ENCODE measurements at regions not wholly inside any gene's neighbourhood (a gene's known extent, or its start where the extent isn't known, plus 50 kb on each side); places are given as distances from the start of the nearest gene placed in this dataset.

DNA sequence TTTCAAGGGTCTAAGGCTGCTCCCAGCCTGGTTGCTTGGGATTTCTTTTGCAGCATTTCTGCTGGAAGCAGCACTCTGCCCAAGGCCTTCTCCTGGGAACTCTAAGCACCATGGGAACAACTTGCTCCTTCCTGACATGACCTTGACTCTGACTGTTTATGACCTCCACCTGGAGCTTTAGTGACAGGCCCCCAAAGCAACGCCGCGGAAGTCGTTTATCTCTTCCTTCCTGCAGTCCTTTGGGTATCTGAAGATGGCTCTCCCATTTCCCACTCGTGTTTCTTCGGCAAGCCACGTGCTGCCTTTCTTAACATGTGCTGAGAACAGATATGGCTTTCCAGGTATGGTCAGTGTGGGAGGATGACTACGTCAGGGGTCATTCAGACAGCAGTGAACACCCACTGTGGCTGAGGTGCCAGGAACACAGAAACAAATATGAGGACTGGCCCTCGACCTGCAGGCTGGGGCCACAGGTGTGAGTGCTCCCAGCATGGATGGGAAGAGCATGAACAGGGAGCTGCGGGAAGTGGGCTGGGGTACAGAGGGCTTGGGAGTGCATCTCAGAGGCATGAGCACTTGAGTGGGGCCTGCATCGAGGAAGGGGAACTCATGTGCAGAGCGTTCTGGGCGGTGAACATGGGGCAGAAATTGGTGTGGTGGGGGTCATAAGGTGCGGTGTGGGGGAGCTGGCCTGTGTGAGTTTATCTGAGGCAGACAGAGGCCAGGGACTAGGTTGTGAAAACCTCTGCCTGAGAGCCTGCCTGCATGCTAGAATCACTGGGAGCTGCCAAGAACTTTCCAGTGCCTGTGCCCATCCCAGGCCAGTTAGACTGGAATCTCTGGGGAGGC is 140.5 kb downstream of the TSN start:
- DNase-seq (ENCODE audit: extremely low read depth, low read depth, low spot score): no peak

DNA sequence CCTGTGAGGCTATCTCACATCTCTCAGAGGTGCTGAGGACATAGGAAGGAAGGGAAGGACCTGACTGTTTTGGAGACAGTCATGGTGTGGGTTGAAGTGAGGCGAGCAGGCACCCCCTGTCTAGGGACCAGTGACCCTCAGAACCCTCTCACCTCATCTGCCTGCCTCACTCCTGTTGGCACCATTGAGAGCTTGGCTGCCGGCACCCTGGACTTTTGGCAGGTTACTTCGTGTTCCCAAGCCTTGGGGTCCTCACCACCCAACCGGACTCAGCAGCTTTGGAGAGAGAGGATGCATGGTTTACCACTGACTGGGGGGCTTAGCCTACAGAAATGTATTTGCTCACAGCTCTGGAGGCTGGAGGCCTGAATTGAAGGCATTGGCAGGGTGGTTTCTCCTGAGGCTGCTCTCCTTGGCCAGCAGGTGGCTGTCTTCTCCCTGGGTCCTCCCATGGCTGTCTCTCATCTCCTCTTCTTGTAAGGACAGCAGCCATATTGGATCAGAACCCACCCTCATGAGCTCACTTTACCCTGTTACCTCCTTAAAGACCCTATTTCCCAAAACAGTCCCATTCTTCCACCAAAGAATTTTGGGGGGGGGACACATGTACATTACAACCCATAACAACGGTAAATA is 142.0 kb downstream of the TSN start:
- no peak for DNase-seq (ENCODE audit: extremely low read depth, low read depth, low spot score)

DNA sequence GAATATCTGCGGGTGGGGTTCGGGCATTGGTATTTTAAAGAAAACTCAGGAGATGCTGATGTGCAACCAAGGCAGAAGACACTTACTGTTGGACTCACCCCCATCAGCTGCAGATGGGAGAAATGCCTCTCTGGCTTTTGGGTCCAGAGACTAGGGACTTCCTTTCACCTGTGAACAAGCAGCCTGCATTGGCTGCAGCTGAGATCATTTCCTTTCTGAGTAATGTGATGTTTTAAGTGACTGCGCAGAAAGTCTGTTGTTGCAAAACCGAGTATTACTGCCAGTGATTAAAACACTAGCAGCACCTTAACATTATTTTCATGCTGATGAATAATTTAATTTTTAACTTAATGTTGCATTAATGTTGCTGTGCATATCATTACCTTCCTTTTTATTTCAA is 143.0 kb downstream of the TSN start:
- DNase-seq (ENCODE audit: extremely low read depth, low read depth, low spot score): peak; percentile 18

DNA sequence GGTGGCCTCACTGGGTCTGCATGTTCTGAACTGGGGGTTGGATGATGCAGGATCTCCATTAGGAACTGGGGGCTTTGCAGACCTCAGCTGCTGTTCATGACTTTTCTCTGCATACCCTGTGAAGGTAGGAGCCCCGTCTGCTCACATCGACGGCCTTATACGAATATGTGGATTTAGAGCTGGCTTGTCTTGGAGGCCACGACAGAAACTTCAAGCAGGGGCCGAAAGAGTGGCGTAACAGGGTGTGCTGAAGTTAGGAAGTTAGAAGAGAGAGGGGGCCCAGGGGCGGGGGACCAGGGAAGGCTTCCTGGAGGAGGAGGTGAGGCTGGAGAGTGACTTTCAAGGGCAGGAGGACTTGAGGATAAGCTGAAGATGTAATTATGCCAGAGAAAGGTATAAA is 144.9 kb downstream of the TSN start:
- DNase-seq (ENCODE audit: extremely low read depth, low read depth, low spot score): no peak

DNA sequence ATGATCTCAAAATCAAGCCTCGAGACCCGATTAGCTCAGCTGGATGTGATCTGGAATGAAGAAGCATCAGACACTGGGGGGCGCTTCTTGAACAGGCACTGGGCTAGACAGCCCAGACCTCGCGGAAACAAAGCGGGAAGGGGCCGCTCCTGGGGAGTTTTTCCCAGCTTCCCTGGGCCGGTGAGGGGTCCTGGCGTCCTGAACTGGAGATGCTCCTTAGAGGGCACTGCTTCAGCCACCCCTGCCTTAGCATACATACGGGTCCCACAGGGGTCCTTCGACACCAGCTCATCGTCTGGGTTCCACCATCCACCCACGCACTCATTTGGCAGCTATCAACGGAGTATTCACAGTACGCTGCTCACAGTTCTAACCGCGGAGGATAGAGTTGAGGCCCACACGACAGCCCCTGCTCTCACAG is 146.7 kb downstream of the TSN start:
- no peak for DNase-seq (ENCODE audit: extremely low read depth, low read depth, low spot score)

DNA sequence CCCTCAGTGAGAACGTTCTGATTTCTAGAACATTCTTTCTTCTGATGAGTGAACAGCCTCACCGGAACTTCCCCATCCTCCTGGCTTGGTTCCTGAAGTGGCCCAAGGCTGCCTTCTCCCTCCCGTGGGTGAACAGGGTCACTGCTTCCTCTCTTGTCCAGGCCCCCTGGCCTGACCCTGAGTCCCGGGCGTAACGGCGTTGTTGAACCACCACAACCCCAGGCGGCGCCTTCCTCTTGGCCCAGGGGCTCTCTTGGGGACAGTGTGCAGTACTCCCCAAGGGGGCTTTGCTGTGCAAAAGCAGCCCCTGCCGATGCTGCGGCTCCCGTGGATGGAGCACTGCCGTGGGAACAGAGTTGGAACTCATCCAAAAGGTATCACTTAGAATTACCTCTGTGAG is 147.2 kb downstream of the TSN start:
- DNase-seq (ENCODE audit: extremely low read depth, low read depth, low spot score): no peak

DNA sequence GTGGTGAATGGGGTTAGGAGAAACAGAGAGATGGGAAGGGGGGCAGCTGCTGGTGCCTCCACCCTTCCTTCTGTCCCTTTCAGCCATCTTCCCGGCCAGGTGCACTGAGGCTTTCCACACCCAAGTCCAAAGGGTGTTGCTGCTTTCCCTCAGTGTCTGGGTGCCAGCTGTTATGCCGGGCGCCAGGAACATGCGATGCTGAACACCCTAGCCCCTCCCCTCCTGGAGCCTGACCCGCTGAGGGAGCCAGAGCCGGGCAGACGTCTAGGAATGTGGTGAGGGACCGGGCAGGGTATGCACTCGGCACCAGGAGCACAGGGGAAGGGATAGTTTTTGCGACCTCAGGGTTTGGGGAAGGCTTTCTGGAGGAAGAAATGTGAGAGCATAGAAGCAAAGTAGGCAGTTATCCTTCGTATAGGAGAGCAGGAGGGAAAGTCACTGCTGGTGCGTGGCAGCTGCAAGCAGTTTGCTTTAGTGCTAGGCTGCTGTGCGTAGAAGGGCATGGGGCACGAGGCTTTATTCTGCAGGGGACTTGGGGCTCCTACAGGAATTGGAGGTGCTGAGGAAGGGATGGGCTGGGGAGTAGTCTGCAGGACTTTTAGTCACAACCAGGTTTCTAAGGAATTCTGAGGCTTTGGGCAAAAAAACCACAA is 147.7 kb downstream of the TSN start:
- no peak for DNase-seq (ENCODE audit: extremely low read depth, low read depth, low spot score)

DNA sequence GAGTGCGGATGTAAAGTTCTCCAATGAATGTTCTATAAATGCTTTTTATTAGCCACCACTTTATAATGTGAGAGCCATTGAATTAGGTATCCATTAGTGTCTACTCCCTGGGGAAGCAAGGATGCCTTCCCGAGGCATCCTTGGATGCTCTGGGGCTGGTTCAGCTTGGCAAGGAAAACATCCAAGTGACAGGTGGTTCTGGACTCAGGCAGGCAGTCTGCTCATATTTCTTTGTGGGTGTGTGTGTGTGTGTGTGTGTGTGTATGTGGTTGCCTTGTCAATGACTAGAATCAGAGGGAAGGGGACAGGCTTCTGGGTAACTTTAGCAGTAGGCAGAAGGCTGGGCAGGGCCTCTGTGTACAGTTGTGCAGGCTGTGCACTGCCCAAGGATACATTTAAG is 149.2 kb downstream of the TSN start:
- DNase-seq (ENCODE audit: extremely low read depth, low read depth, low spot score): no peak

DNA sequence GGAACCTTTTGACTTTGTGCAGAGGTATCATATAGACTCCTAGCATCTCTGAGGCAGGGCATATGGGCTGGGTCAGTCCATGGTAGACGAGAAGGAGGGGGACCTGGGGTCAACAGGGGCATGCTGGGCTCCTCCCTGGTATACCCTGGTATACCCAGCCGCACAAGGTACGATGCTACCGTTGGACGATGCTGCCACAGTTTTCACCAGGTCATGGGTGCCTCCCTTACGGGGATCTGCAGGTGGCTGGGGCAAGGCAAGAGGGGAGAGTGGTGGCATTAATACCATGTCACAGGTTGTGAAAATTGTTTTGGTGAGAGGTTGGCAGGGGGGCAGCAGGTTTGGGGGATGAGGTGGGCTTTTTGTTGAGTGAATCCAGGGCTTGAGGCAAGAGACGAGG is 149.8 kb downstream of the TSN start:
- no peak for DNase-seq (ENCODE audit: extremely low read depth, low read depth, low spot score)

DNA sequence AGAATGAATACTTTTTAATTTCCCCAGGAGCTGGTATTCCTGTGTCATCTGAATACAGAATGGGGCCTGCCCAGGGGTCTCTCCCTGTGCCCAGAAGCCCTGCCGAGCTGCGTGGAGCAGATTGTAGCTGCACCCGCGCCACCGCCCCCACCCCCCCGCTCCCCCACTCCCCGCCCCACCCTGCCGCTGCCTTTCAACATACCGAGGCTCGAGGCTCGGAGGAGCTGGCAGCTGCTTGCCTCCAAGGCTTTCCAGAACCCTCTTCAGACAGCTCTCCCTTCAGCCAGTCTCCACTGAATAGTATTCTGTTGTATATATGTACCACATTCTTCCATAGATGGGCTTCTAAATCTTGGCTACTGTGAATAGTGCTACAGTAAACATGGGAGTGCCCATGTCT is 150.7 kb downstream of the TSN start:
- no peak for DNase-seq (ENCODE audit: extremely low read depth, low read depth, low spot score)

DNA sequence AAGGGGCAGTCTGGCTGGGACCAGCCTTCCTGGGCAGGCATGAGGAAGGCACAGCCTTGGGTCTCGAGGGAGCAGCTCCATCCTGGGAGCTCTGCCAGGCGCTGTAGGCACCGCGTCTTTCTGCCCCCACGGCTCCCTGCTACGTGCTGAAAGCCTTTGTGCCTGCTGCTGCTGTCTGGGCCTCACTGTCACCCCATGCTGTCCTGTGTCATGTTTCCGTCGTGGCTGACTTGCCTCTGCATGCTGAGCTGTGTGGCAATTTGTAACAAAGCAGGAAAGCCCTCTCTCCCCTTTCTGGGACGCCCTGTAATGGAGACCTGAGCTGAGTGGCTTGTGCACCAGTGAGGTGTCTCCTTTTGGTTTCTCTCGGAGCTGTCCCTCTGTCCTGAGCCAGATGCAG is 152.5 kb downstream of the TSN start:
- no peak for DNase-seq (ENCODE audit: extremely low read depth, low read depth, low spot score)

DNA sequence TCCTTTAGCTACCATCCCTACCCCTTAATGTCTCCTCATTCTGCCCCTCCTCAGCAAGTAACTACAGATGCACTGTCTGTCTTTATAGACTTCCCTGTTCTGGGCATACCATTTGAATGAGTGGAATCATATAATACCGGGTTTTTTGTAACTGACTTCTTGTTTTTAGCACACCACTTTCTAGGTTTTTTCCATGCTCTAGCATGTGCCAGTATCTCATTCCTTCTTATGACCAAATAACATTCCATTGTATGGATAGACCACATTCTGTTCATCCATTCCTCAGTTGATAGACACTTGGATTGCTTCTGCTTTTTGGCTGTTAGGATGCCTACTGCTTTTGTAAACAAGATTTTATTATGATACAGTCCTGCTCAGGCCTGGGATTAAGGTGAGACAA is 154.7 kb downstream of the TSN start:
- no peak for DNase-seq (ENCODE audit: extremely low read depth, low read depth, low spot score)

DNA sequence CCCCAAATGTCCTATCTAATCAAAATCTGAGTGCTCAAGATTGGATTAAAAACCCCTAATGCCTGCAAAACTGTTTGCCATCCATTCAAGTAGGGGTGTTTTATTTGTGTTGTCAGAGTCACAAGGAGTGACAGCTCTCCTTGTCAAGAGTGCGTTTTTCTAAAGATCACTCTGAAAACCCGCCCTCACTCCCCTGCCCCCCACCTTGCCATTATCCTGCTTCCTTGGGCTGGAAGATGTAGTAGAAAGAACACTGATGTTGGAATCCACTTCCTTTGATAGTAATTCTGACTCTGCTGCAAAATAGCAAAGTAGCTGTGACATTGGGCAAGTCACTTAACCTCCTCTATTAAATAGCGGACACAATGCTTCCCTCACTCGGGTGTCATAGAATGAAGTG is 155.6 kb downstream of the TSN start:
- no peak for DNase-seq (ENCODE audit: extremely low read depth, low read depth, low spot score)

DNA sequence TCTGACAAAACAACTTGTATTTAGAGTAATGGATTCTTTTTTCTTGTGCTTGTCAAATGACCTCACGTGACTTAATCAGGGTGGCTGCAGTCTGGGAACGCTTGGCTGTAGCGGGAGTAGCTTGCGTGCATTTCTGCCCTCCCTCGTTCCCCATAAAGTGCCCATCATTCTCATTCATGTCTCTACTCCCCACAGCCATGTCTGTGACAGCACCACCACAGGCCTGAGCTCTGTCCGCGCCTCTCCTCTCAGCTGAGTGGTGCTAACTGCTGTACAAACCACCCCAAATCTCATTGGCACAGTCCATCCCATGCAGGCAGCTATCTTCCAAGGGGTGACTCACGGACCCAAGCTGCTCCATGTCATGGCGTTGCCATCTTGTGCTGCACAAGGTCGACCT is 161.7 kb downstream of the TSN start:
- no peak for DNase-seq (ENCODE audit: extremely low read depth, low read depth, low spot score)

DNA sequence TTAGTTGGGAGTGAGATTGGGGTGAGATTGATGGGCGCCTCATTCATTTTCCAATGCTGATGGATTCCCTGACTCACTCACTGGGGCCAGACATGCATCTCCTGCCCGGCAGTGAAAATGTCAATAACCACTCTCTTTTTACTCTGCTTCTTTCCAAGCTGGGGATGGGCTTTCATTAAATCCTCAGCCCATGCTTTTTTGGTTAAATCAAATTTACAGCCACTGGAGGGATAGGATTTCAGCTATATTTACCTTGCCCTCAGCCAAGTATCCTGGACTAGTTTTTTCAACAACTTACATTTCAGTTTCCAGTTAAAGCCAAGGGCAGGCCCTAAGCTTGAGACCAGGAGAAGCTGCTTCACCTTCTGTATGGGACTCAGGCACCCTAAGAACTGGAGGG is 162.8 kb downstream of the TSN start:
- no peak for DNase-seq (ENCODE audit: extremely low read depth, low read depth, low spot score)

DNA sequence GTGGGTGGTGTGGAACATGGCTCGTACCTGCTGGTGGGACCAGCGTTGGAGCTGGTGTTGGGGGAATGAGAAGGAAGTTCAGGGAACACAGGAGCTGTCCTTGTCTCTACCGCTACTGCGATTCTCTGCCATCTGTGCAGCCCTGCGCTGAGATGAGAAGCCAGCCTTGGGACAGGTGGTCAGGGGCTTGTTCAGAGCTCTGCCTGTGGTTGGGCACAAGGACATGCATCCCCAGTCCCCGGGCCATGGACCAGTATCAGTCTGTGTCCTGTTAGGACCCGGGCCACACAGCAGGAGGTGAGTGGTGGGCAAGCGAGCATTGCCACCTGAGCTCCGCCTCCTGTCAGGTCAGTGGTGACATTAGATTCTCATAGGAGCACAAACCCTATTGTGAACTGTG is 164.4 kb downstream of the TSN start:
- no peak for DNase-seq (ENCODE audit: extremely low read depth, low read depth, low spot score)

DNA sequence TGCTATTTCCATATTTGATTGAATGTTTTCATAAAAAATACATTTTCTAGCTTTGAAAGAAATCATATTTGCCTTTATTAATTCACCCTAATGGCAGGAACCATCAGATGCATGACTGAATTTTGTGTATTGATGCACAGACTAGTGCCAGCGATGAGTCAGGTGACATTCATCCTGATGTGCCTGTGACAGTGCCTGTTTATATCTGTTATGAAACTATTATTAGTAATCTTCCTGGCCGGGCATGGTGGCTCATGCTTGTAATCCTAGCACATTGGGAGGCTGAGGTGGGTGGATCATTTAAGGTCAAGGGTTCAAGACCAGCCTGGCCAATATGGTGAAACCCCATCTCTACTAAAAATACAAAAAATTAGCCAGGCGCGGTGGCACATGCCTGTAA is 170.0 kb downstream of the TSN start:
- no peak for DNase-seq (ENCODE audit: extremely low read depth, low read depth, low spot score)

DNA sequence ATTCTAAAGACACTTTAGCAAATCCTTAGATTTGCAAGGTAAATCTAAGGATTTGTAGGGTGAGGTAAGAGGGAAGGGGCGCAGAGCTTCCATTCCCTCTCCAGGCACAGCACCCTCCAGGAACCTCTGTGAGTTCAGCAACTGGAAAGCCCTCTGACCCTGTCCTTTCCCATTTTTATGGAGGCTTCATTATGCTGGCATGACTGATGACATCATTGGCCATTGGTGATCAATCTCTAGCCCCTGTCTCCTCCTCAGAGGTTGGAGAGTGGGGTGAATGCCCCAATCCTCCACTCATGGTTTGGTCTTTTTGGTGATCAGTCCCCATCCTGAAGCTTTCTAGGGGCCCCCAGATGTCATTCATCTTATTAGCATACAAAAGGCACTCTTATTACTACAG is 187.8 kb downstream of the TSN start:
- DNase-seq (ENCODE audit: extremely low read depth, low read depth, low spot score): no peak

DNA sequence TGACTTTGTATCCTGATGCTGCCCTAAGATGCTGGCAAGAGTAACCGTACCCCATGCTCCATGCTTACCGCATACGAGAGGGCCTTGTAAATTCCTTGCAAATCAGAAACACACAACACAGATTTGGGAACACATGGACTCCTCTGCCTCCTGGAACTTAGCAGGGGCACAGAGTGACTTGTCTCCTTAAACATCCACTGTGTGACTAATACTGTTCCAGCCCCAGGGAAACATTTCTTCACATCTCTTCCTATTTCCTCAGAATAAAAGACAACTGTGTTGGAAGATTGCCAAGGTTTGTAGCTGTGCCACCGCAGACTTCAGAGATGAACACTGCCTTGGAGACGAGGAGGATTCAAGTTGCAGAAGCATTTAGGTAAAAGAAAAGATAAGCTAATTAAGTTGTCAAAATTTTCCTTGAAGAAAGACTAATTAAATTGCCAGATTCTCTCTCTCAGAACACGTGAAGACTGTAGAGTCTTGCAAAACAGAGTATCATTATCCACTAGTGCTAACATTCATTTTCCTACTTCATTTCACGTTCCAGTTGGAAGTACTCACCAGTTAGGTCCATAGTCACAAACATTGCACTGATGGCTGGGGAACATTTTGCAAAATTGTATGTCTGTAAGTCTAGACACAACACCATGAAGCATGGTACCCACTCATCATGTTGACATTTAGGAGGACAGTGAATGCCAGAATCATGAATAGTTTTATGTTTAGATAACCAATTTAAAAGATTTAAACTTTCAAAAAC is 188.8 kb downstream of the TSN start:
- DNase-seq (ENCODE audit: extremely low read depth, low read depth, low spot score): no peak

DNA sequence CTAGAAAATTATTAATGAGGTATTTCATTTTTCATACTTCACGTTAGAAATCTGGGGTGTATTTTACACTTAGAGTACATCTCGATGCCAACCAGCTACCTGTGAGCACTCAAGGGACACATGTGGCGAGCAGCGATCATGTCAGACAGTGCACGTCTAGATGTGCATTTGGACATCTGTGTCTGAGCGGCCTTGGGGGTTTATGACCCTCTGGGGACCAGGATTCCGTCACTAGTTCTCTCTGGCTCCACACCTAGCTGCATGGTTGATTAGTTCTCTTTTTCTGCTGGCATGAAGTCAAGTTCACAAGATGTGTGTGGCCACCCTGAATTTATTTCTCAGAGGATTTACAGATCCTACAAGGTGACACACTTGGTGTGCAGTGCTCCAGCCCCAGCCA is 192.2 kb downstream of the TSN start:
- no peak for DNase-seq (ENCODE audit: extremely low read depth, low read depth, low spot score)

DNA sequence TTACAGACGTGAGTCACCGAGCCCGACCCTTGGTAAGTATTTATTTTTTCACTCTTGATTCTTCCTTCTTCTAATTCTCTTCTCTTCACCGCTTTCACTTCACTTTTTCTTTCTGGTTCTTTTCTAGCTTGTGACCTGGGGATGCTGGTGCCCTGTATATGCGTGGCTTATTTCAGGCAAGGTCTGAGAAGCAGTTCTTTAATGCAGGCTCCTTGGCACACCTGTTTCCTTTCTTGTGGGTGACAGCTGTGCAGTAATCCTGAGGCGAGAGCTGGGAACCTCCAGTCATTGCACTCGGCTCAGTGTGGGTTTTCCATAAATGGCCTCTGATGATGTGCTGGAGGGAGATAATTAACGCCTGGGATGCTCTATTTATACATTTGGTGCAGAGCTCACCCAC is 193.8 kb downstream of the TSN start:
- DNase-seq (ENCODE audit: extremely low read depth, low read depth, low spot score): no peak
